ENCODE measurements at regions not wholly inside any gene's neighbourhood (a gene's known extent, or its start where the extent isn't known, plus 50 kb on each side); places are given as distances from the start of the nearest gene placed in this dataset.

GRCh38 chr5:110203661-110204060 lies 513.9 kb downstream of the MAN2A1 start:
- H3K36me3 ChIP-seq = no peaks in the 10 kb centered on the region
- H3K27ac ChIP-seq = no peak overlapping the region
- no peak overlapping the region for H3K4me3 ChIP-seq
- no peaks in the 10 kb centered on the region for H3K27me3 ChIP-seq (replicated peaks)
- no peaks in the 10 kb centered on the region; the same call in 1 of the 2 replicates for H3K9me3 ChIP-seq (replicated peaks)
- H3K4me1 ChIP-seq (replicated peaks) = no peaks in the 10 kb centered on the region
- DNase-seq (ENCODE audit: low read depth in 1 of 2, low spot score in 2 of 2) = no peak

GRCh38 chr5:110209401-110209800 lies 517.1 kb downstream of the TMEM232 start:
- DNase-seq (ENCODE audit: low read depth in 1 of 2, low spot score in 2 of 2) = no peak

GRCh38 chr5:110218981-110219380 lies 507.5 kb downstream of the TMEM232 start:
- no peak for DNase-seq (ENCODE audit: low read depth in 1 of 2, low spot score in 2 of 2)
- Histone ChIP-seq H3K9me3 (replicated peaks) (peaks cover 29% of the 10 kb centered on the region), H3K4me3 (no peak overlapping the region), H3K27me3 (replicated peaks) (no peaks in the 10 kb centered on the region), H3K27ac (no peak overlapping the region), H3K4me1 (replicated peaks) (no peaks in the 10 kb centered on the region), H3K36me3 (no peaks in the 10 kb centered on the region)

More at GRCh38 chr5:110209401-110209800, 517.1 kb downstream of the TMEM232 start:
- no peak overlapping the region for H3K4me3 ChIP-seq
- no peak overlapping the region for H3K27ac ChIP-seq
- H3K36me3 ChIP-seq = no peaks in the 10 kb centered on the region
- peaks cover 4% of the 10 kb centered on the region; the same call in 1 of the 2 replicates for H3K9me3 ChIP-seq (replicated peaks)
- no peaks in the 10 kb centered on the region for H3K4me1 ChIP-seq (replicated peaks)
- no peaks in the 10 kb centered on the region for H3K27me3 ChIP-seq (replicated peaks)

GRCh38 chr5:110219769-110220168 lies 506.7 kb downstream of the TMEM232 start:
- H3K4me1 ChIP-seq (replicated peaks) = no peaks in the 10 kb centered on the region
- no peak overlapping the region for H3K4me3 ChIP-seq
- no peak overlapping the region for H3K27ac ChIP-seq

GRCh38 chr5:110221036-110221435 lies 505.4 kb downstream of the TMEM232 start:
- Histone ChIP-seq H3K9me3 (replicated peaks) (peaks cover 29% of the 10 kb centered on the region), H3K36me3 (no peaks in the 10 kb centered on the region), H3K27ac (no peak overlapping the region), H3K27me3 (replicated peaks) (no peaks in the 10 kb centered on the region), H3K4me3 (no peak overlapping the region), H3K4me1 (replicated peaks) (no peaks in the 10 kb centered on the region)
- no peak for DNase-seq (ENCODE audit: low read depth in 1 of 2, low spot score in 2 of 2)

More at GRCh38 chr5:110219769-110220168, 506.7 kb downstream of the TMEM232 start:
- H3K9me3 ChIP-seq (replicated peaks) = peaks cover 29% of the 10 kb centered on the region
- no peaks in the 10 kb centered on the region for H3K27me3 ChIP-seq (replicated peaks)
- H3K36me3 ChIP-seq = no peaks in the 10 kb centered on the region
- no peak for DNase-seq (ENCODE audit: low read depth in 1 of 2, low spot score in 2 of 2)

- Histone ChIP-seq H3K27ac (no peak overlapping the region), H3K4me3 (no peak overlapping the region), H3K27me3 (replicated peaks) (no peaks in the 10 kb centered on the region), H3K9me3 (replicated peaks) (peaks cover 22% of the 10 kb centered on the region), H3K4me1 (replicated peaks) (no peaks in the 10 kb centered on the region), H3K36me3 (no peaks in the 10 kb centered on the region)
- DNase-seq (ENCODE audit: low read depth in 1 of 2, low spot score in 2 of 2) = no peak
These were observed 502.4 kb downstream of the TMEM232 start for GRCh38 chr5:110224050-110224449.

GRCh38 chr5:110225949-110226348 lies 500.5 kb downstream of the TMEM232 start:
- H3K4me1 ChIP-seq (replicated peaks) = no peaks in the 10 kb centered on the region
- H3K27ac ChIP-seq = no peak overlapping the region
- H3K9me3 ChIP-seq (replicated peaks) = peaks cover 10% of the 10 kb centered on the region; the same call in 1 of the 2 replicates
- DNase-seq (ENCODE audit: low read depth in 1 of 2, low spot score in 2 of 2) = no peak
- H3K36me3 ChIP-seq = no peaks in the 10 kb centered on the region
- H3K4me3 ChIP-seq = no peak overlapping the region
- H3K27me3 ChIP-seq (replicated peaks) = no peaks in the 10 kb centered on the region

GRCh38 chr5:110239786-110240185 lies 486.7 kb downstream of the TMEM232 start:
- Histone ChIP-seq H3K4me3 (no peak overlapping the region), H3K27me3 (replicated peaks) (no peaks in the 10 kb centered on the region), H3K4me1 (replicated peaks) (no peaks in the 10 kb centered on the region), H3K9me3 (replicated peaks) (no peaks in the 10 kb centered on the region; the same call in 1 of the 2 replicates), H3K36me3 (no peaks in the 10 kb centered on the region), H3K27ac (no peak overlapping the region)
- DNase-seq (ENCODE audit: low read depth in 1 of 2, low spot score in 2 of 2) = no peak

- Histone ChIP-seq H3K36me3 (no peaks in the 10 kb centered on the region), H3K27ac (no peak overlapping the region), H3K4me3 (no peak overlapping the region), H3K4me1 (replicated peaks) (no peaks in the 10 kb centered on the region), H3K9me3 (replicated peaks) (no peaks in the 10 kb centered on the region; the same call in 1 of the 2 replicates), H3K27me3 (replicated peaks) (no peaks in the 10 kb centered on the region)
- no peak for DNase-seq (ENCODE audit: low read depth in 1 of 2, low spot score in 2 of 2)
These were observed 483.5 kb downstream of the TMEM232 start for GRCh38 chr5:110242950-110243349.

GRCh38 chr5:110248921-110249320 lies 477.6 kb downstream of the TMEM232 start:
- no peaks in the 10 kb centered on the region for H3K4me1 ChIP-seq (replicated peaks)

GRCh38 chr5:110250355-110250754 lies 476.1 kb downstream of the TMEM232 start:
- Histone ChIP-seq H3K9me3 (replicated peaks) (no peaks in the 10 kb centered on the region), H3K4me3 (no peak overlapping the region), H3K27ac (no peak overlapping the region), H3K4me1 (replicated peaks) (no peaks in the 10 kb centered on the region), H3K36me3 (no peaks in the 10 kb centered on the region), H3K27me3 (replicated peaks) (no peaks in the 10 kb centered on the region)
- no peak for DNase-seq (ENCODE audit: low read depth in 1 of 2, low spot score in 2 of 2)

More at GRCh38 chr5:110248921-110249320, 477.6 kb downstream of the TMEM232 start:
- no peaks in the 10 kb centered on the region for H3K27me3 ChIP-seq (replicated peaks)
- H3K4me3 ChIP-seq = no peak overlapping the region
- no peak for DNase-seq (ENCODE audit: low read depth in 1 of 2, low spot score in 2 of 2)
- no peak overlapping the region for H3K27ac ChIP-seq
- no peaks in the 10 kb centered on the region for H3K9me3 ChIP-seq (replicated peaks)
- no peaks in the 10 kb centered on the region for H3K36me3 ChIP-seq

- DNase-seq (ENCODE audit: low read depth in 1 of 2, low spot score in 2 of 2) = no peak
- Histone ChIP-seq H3K4me3 (no peak overlapping the region), H3K27ac (no peak overlapping the region), H3K36me3 (no peaks in the 10 kb centered on the region), H3K27me3 (replicated peaks) (no peaks in the 10 kb centered on the region), H3K4me1 (replicated peaks) (no peaks in the 10 kb centered on the region), H3K9me3 (replicated peaks) (no peaks in the 10 kb centered on the region)
These were observed 475.7 kb downstream of the TMEM232 start for GRCh38 chr5:110250755-110251154.

- Histone ChIP-seq H3K36me3 (no peaks in the 10 kb centered on the region), H3K4me3 (no peak overlapping the region), H3K9me3 (replicated peaks) (no peaks in the 10 kb centered on the region), H3K27me3 (replicated peaks) (no peaks in the 10 kb centered on the region), H3K4me1 (replicated peaks) (no peaks in the 10 kb centered on the region), H3K27ac (no peak overlapping the region)
- DNase-seq (ENCODE audit: low read depth in 1 of 2, low spot score in 2 of 2) = no peak
These were observed 475.1 kb downstream of the TMEM232 start for GRCh38 chr5:110251366-110251765.

GRCh38 chr5:110255194-110255593 lies 471.3 kb downstream of the TMEM232 start:
- no peaks in the 10 kb centered on the region for H3K27me3 ChIP-seq (replicated peaks)
- H3K36me3 ChIP-seq = no peaks in the 10 kb centered on the region
- no peak for DNase-seq (ENCODE audit: low read depth in 1 of 2, low spot score in 2 of 2)
- H3K27ac ChIP-seq = no peak overlapping the region
- no peak overlapping the region for H3K4me3 ChIP-seq
- no peaks in the 10 kb centered on the region for H3K4me1 ChIP-seq (replicated peaks)
- no peaks in the 10 kb centered on the region for H3K9me3 ChIP-seq (replicated peaks)

GRCh38 chr5:110256298-110256697 lies 470.2 kb downstream of the TMEM232 start:
- H3K9me3 ChIP-seq (replicated peaks) = no peaks in the 10 kb centered on the region
- no peak overlapping the region for H3K4me3 ChIP-seq
- no peaks in the 10 kb centered on the region for H3K27me3 ChIP-seq (replicated peaks)
- no peaks in the 10 kb centered on the region for H3K36me3 ChIP-seq
- H3K4me1 ChIP-seq (replicated peaks) = no peaks in the 10 kb centered on the region
- DNase-seq (ENCODE audit: low read depth in 1 of 2, low spot score in 2 of 2) = no peak
- no peak overlapping the region for H3K27ac ChIP-seq

Measured in SJSA1 (cell line).